ENCODE measurements at regions not wholly inside any gene's neighbourhood (a gene's known extent, or its start where the extent isn't known, plus 50 kb on each side); places are given as distances from the start of the nearest gene placed in this dataset.

DNA sequence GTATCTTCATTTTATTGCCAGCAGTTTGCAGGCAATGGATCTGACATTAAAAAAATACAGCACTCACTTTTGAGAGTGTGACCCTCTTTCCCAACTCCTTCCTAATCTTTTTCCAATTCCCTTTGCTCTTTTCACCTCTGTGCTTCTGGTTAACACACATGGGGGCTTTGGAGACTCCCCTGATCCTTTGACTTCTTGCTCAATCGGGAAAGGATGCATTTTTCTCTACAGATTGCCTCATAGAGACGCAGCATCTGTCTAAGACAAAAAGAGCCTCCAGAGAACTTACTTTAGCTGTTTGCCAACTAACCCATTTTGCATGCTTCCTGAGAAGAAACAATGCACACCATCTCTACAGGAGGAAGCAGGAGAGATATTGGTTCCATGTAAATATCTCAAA lies 378.3 kb downstream of the PBX1 start:
- TF ChIP-seq JUNB (IDR thresholded peaks at IDR 0.05): no peak
- no peak for TF ChIP-seq HOXB13 (CRISPR knock-in tag; IDR thresholded peaks at IDR 0.05; ENCODE audit: low read depth)
- TF ChIP-seq, protein P1, sequence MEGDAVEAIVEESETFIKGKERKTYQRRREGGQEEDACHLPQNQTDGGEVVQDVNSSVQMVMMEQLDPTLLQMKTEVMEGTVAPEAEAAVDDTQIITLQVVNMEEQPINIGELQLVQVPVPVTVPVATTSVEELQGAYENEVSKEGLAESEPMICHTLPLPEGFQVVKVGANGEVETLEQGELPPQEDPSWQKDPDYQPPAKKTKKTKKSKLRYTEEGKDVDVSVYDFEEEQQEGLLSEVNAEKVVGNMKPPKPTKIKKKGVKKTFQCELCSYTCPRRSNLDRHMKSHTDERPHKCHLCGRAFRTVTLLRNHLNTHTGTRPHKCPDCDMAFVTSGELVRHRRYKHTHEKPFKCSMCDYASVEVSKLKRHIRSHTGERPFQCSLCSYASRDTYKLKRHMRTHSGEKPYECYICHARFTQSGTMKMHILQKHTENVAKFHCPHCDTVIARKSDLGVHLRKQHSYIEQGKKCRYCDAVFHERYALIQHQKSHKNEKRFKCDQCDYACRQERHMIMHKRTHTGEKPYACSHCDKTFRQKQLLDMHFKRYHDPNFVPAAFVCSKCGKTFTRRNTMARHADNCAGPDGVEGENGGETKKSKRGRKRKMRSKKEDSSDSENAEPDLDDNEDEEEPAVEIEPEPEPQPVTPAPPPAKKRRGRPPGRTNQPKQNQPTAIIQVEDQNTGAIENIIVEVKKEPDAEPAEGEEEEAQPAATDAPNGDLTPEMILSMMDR (IDR thresholded peaks at IDR 0.05): no peak
- TF ChIP-seq, protein P2, sequence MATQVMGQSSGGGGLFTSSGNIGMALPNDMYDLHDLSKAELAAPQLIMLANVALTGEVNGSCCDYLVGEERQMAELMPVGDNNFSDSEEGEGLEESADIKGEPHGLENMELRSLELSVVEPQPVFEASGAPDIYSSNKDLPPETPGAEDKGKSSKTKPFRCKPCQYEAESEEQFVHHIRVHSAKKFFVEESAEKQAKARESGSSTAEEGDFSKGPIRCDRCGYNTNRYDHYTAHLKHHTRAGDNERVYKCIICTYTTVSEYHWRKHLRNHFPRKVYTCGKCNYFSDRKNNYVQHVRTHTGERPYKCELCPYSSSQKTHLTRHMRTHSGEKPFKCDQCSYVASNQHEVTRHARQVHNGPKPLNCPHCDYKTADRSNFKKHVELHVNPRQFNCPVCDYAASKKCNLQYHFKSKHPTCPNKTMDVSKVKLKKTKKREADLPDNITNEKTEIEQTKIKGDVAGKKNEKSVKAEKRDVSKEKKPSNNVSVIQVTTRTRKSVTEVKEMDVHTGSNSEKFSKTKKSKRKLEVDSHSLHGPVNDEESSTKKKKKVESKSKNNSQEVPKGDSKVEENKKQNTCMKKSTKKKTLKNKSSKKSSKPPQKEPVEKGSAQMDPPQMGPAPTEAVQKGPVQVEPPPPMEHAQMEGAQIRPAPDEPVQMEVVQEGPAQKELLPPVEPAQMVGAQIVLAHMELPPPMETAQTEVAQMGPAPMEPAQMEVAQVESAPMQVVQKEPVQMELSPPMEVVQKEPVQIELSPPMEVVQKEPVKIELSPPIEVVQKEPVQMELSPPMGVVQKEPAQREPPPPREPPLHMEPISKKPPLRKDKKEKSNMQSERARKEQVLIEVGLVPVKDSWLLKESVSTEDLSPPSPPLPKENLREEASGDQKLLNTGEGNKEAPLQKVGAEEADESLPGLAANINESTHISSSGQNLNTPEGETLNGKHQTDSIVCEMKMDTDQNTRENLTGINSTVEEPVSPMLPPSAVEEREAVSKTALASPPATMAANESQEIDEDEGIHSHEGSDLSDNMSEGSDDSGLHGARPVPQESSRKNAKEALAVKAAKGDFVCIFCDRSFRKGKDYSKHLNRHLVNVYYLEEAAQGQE (IDR thresholded peaks at IDR 0.05): no peak
